Caco-2 (cell line): ENCODE measurements at regions not wholly inside any gene's neighbourhood (a gene's known extent, or its start where the extent isn't known, plus 50 kb on each side); places are given as distances from the start of the nearest gene placed in this dataset.

Experiments used
- BruUV-seq: library from RNA; stranded (reverse); fragments of 400-500 nt; replicated peaks from 2 replicates; lab custom pipeline; 2021; lab: Mats Ljungman, UMichigan
- CTCF ChIA-PET: fragments of 300-600 bp; sonication (Branson Sonifier 250); formaldehyde crosslinking; loops from one replicate; lab custom pipeline; 2022; ENCODE audit warnings: antibody characterized with exemption; lab: Charles Lee
- POLR2A ChIA-PET: fragments of 300-600 bp; sonication (Branson Sonifier 250); formaldehyde crosslinking; loops from one replicate; lab custom pipeline; 2022; ENCODE audit warnings: antibody characterized with exemption; lab: Charles Lee
- DNase-seq, 2 experiments: peaks; one replicate each; pipeline versions ENCODE4 v3.0.0 to v3.0.0-alpha.2; 2020 to 2022
- H3K27me3 ChIP-seq: replicated peaks from 2 replicates; pipeline ENCODE4 v1.6.0; 2011; ENCODE audit warnings: low read length; ENCODE audit not compliant: control insufficient read depth, insufficient read depth
- H3K36me3 ChIP-seq: 2 replicates; pipeline ENCODE4 v1.5.1; 2011; ENCODE audit warnings: low read length; ENCODE audit not compliant: control insufficient read depth, insufficient read depth
- H3K4me1 ChIP-seq: fragments of 250-450 bp; sonication (Bioruptor Pico); 2 replicates; pipeline ENCODE4 v1.5.1; 2020; ENCODE audit warnings: mild to moderate bottlenecking
- H3K4me3 ChIP-seq: 2 replicates; pipeline ENCODE4 v1.5.1; 2011; ENCODE audit warnings: low read depth, mild to moderate bottlenecking, control low read depth, low read length
- H3K9me3 ChIP-seq: fragments of 250-450 bp; sonication (Bioruptor Pico); 2 replicates; pipeline ENCODE4 v1.5.1; 2020; ENCODE audit warnings: mild to moderate bottlenecking, moderate library complexity
- H3K27ac Mint-ChIP-seq: one replicate; pipeline ENCODE4 v1.8.0; 2022; ENCODE audit warnings: mixed read lengths; ENCODE audit not compliant: unreplicated experiment
- H3K27me3 Mint-ChIP-seq: one replicate; pipeline ENCODE4 v1.8.0; 2022; ENCODE audit warnings: mixed read lengths; ENCODE audit not compliant: insufficient read depth, unreplicated experiment
- H3K36me3 Mint-ChIP-seq: one replicate; pipeline ENCODE4 v1.8.0; 2022; ENCODE audit warnings: mild to moderate bottlenecking, mixed read lengths; ENCODE audit not compliant: insufficient read depth, unreplicated experiment
- H3K4me1 Mint-ChIP-seq: one replicate; pipeline ENCODE4 v1.8.0; 2022; ENCODE audit warnings: low read depth, mixed read lengths; ENCODE audit not compliant: unreplicated experiment
- H3K4me3 Mint-ChIP-seq: one replicate; pipeline ENCODE4 v1.8.0; 2022; ENCODE audit warnings: mild to moderate bottlenecking, moderate library complexity, mixed read lengths; ENCODE audit not compliant: unreplicated experiment
- H3K9me3 Mint-ChIP-seq: one replicate; pipeline ENCODE4 v1.8.0; 2022; ENCODE audit warnings: mixed read lengths; ENCODE audit not compliant: unreplicated experiment
- intact Hi-C: fragments of 100-400 bp; cut with micrococcal nuclease; formaldehyde crosslinking; loops from one replicate; pipeline ENCODE4 v1.10.0; 2022; ENCODE audit not compliant: unreplicated experiment
- TF ChIP-seq, protein P1 (sequence below), 2 experiments: fragments of 200-600 bp in 1 of 2; IDR thresholded peaks; 1 replicate in 1 of 2; 2 replicates in 1 of 2; pipeline versions ENCODE4 v1.5.1 to v1.8.0; 2011 to 2022; ENCODE audit warnings: antibody characterized with exemption in 1 of 2, control low read depth in 1 of 2, inconsistent platforms in 1 of 2, low read depth in 1 of 2, low read length in 1 of 2, mild to moderate bottlenecking in 1 of 2, moderate library complexity in 1 of 2; ENCODE audit not compliant: insufficient read depth in 1 of 2, severe bottlenecking in 1 of 2, unreplicated experiment in 1 of 2

- peaks cover 4% of the 10 kb centered on the region for H3K36me3 Mint-ChIP-seq
- BruUV-seq, result no TSS peak
- intact Hi-C loops, result no loop called here
- H3K27me3 ChIP-seq, result no peaks in the 10 kb centered on the region
- H3K27me3 Mint-ChIP-seq, result peaks cover 3% of the 10 kb centered on the region
- no peaks in the 10 kb centered on the region for H3K9me3 ChIP-seq
- ChIA-PET POLR2A (no interaction called here), CTCF (no interaction called here)
- TF ChIP-seq, protein P1, sequence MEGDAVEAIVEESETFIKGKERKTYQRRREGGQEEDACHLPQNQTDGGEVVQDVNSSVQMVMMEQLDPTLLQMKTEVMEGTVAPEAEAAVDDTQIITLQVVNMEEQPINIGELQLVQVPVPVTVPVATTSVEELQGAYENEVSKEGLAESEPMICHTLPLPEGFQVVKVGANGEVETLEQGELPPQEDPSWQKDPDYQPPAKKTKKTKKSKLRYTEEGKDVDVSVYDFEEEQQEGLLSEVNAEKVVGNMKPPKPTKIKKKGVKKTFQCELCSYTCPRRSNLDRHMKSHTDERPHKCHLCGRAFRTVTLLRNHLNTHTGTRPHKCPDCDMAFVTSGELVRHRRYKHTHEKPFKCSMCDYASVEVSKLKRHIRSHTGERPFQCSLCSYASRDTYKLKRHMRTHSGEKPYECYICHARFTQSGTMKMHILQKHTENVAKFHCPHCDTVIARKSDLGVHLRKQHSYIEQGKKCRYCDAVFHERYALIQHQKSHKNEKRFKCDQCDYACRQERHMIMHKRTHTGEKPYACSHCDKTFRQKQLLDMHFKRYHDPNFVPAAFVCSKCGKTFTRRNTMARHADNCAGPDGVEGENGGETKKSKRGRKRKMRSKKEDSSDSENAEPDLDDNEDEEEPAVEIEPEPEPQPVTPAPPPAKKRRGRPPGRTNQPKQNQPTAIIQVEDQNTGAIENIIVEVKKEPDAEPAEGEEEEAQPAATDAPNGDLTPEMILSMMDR (IDR thresholded peaks at IDR 0.05; ENCODE audit: insufficient read depth in 1 of 2, low read depth in 1 of 2, low read length in 1 of 2, severe bottlenecking in 1 of 2, unreplicated experiment in 1 of 2), result no peak
- H3K9me3 Mint-ChIP-seq, result no peaks in the 10 kb centered on the region
- no peaks in the 10 kb centered on the region for H3K36me3 ChIP-seq
- no peak overlapping the region for H3K4me3 ChIP-seq
- H3K27ac Mint-ChIP-seq, result no peak overlapping the region
- no peak overlapping the region for H3K4me3 Mint-ChIP-seq
- no peaks in the 10 kb centered on the region for H3K4me1 ChIP-seq
- no peaks in the 10 kb centered on the region for H3K4me1 Mint-ChIP-seq
- no peak for DNase-seq
Observed at GRCh38 chr5:3110371-3110770, 358.9 kb upstream of the IRX2 start.

DNA sequence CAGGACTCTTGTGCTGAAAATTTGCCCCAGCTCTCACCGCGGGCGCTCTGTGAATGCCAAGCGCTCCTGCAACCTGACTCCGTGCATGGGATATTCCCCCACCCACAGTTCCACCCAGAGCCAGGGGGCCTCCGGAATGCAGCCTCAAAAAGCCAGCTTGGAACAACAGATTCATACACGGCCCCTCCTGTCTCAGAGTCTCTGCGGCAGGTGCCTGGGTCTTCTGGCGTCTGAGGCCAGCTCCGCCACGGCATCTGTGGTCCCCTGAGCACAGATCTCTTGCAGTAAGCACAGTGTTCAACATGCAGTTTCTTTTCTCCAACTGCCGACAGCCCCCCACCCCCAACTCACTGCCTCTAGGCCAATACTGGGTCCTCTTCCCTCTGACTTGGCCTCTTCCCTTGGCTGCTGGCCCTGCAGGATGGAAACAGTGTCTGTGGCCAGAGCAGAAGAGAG is 355.7 kb upstream of the IRX2 start:
- no peaks in the 10 kb centered on the region for H3K27me3 ChIP-seq

GRCh38 chr5:3105581-3105980 is 354.1 kb upstream of the IRX2 start:
- Mint-ChIP-seq H3K4me3 (no peak overlapping the region), H3K9me3 (no peaks in the 10 kb centered on the region), H3K36me3 (no peaks in the 10 kb centered on the region), H3K4me1 (no peaks in the 10 kb centered on the region), H3K27me3 (peaks cover 2% of the 10 kb centered on the region), H3K27ac (no peak overlapping the region)
- CTCF ChIA-PET, result no interaction called here
- TF ChIP-seq, protein P1 (IDR thresholded peaks at IDR 0.05; ENCODE audit: insufficient read depth in 1 of 2, low read depth in 1 of 2, low read length in 1 of 2, severe bottlenecking in 1 of 2, unreplicated experiment in 1 of 2), result no peak
- BruUV-seq, result no TSS peak
- H3K36me3 ChIP-seq, result no peaks in the 10 kb centered on the region
- no peaks in the 10 kb centered on the region for H3K9me3 ChIP-seq
- intact Hi-C loops, result no loop called here
- POLR2A ChIA-PET, result no interaction called here
- H3K4me1 ChIP-seq, result no peaks in the 10 kb centered on the region
- no peaks in the 10 kb centered on the region for H3K27me3 ChIP-seq
- DNase-seq, result no peak
- no peak overlapping the region for H3K4me3 ChIP-seq

More for the DNA sequence above, 355.7 kb upstream of the IRX2 start:
- H3K4me1 ChIP-seq, result no peaks in the 10 kb centered on the region
- POLR2A ChIA-PET, result no interaction called here
- H3K36me3 ChIP-seq, result no peaks in the 10 kb centered on the region
- Mint-ChIP-seq H3K27ac (no peak overlapping the region), H3K9me3 (no peaks in the 10 kb centered on the region), H3K4me1 (no peaks in the 10 kb centered on the region), H3K36me3 (no peaks in the 10 kb centered on the region), H3K27me3 (peaks cover 3% of the 10 kb centered on the region), H3K4me3 (no peak overlapping the region)
- no peak overlapping the region for H3K4me3 ChIP-seq
- H3K9me3 ChIP-seq, result no peaks in the 10 kb centered on the region
- TF ChIP-seq, protein P1 (IDR thresholded peaks at IDR 0.05; ENCODE audit: insufficient read depth in 1 of 2, low read depth in 1 of 2, low read length in 1 of 2, severe bottlenecking in 1 of 2, unreplicated experiment in 1 of 2), result no peak
- DNase-seq, result no peak
- no TSS peak for BruUV-seq
- intact Hi-C loops, result no loop called here
- CTCF ChIA-PET, result no interaction called here
